ENCODE measurements at regions not wholly inside any gene's neighbourhood (a gene's known extent, or its start where the extent isn't known, plus 50 kb on each side); places are given as distances from the start of the nearest gene placed in this dataset.

DNA sequence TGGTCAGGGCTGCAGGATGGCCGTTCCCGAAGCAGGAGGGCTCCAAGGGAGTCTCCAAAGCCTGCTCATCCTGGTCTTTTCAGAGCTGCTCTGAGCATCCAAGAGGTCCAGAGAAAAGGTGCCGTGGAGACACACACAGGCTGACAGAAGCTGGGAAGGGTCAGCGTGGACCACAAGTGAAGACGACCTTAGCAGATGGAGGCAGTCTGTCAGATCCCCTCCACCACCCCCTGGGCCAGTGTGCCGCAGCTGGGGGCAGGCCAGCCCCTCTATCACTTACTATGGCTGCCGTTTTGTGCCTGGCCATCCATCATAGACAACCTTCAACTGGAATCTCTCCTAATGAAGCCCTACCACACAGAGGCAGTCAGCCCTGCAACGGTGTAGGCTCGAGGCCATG is 335.1 kb upstream of the RGMA start:
- intact Hi-C loops (cut with DNase I; ENCODE audit: low total_unique reads): no loop called here
- no peak for TF ChIP-seq POLR2AphosphoS5 (IDR thresholded peaks at IDR 0.05)
- TF ChIP-seq, protein P1, sequence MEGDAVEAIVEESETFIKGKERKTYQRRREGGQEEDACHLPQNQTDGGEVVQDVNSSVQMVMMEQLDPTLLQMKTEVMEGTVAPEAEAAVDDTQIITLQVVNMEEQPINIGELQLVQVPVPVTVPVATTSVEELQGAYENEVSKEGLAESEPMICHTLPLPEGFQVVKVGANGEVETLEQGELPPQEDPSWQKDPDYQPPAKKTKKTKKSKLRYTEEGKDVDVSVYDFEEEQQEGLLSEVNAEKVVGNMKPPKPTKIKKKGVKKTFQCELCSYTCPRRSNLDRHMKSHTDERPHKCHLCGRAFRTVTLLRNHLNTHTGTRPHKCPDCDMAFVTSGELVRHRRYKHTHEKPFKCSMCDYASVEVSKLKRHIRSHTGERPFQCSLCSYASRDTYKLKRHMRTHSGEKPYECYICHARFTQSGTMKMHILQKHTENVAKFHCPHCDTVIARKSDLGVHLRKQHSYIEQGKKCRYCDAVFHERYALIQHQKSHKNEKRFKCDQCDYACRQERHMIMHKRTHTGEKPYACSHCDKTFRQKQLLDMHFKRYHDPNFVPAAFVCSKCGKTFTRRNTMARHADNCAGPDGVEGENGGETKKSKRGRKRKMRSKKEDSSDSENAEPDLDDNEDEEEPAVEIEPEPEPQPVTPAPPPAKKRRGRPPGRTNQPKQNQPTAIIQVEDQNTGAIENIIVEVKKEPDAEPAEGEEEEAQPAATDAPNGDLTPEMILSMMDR (IDR thresholded peaks at IDR 0.05): no peak
- TF ChIP-seq POLR2A (IDR thresholded peaks at IDR 0.05): no peak
- no peaks in the 10 kb centered on the region for H3K9me3 ChIP-seq
- no peak overlapping the region for H3K27ac ChIP-seq
- no peak overlapping the region for H3K4me3 ChIP-seq
- H3K36me3 ChIP-seq: no peaks in the 10 kb centered on the region
- no peak for DNase-seq (ENCODE audit: low spot score in 2 of 2)
- H3K4me1 ChIP-seq: no peaks in the 10 kb centered on the region
- no peaks in the 10 kb centered on the region for H3K27me3 ChIP-seq

DNA sequence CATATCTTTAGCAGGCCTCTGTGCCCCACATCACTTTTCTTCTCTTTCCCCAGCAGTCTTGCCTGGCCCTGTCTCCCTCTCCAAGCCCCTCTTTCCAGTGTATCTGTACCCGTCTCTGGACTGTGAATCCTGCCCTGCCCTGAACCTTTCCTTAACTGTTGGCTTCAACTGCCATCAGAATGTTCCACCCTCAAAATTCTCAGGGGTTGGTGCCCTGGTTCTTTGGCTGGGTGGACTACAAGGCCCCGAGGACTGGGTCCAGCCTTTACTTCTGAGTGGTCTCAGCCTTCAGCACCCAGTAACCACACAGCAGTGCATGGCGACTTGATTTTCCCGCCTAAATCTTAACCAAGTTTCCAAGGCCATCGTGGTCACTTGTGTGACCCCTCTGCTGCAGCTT is 333.5 kb upstream of the RGMA start:
- H3K4me1 ChIP-seq: no peaks in the 10 kb centered on the region
- TF ChIP-seq, protein P1 (IDR thresholded peaks at IDR 0.05): no peak
- TF ChIP-seq POLR2A (IDR thresholded peaks at IDR 0.05): no peak
- TF ChIP-seq POLR2AphosphoS5 (IDR thresholded peaks at IDR 0.05): no peak
- H3K27me3 ChIP-seq: no peaks in the 10 kb centered on the region
- no peak for DNase-seq (ENCODE audit: low spot score in 2 of 2)
- no peak overlapping the region for H3K27ac ChIP-seq
- H3K9me3 ChIP-seq: no peaks in the 10 kb centered on the region
- no peak overlapping the region for H3K4me3 ChIP-seq
- no peaks in the 10 kb centered on the region for H3K36me3 ChIP-seq
- intact Hi-C loops (cut with DNase I; ENCODE audit: low total_unique reads): no loop called here

DNA sequence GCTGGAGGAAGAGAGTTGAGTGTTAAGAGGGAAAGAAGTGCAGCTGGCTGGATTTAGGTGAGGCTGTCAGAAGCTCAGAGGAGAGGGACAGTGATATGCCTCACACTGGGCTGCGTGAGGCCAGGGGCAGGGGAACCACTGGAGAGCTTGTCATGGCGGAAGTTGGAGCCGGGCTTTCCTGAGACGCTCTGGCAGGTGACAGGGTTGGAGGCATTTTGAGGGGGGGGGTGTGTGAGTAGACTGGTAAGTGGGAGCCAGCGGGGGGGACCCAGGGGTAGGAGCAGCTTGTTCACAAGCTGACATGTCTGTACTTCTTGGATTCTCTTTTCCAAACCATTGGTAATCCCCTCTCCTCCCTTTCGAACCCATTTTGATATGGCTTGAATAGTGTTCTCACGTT is 331.5 kb upstream of the RGMA start:
- TF ChIP-seq POLR2AphosphoS5 (IDR thresholded peaks at IDR 0.05): no peak
- TF ChIP-seq, protein P1 (IDR thresholded peaks at IDR 0.05): no peak
- TF ChIP-seq POLR2A (IDR thresholded peaks at IDR 0.05): no peak
- Histone ChIP-seq H3K27me3 (no peaks in the 10 kb centered on the region), H3K36me3 (no peaks in the 10 kb centered on the region), H3K4me3 (no peak overlapping the region), H3K4me1 (no peaks in the 10 kb centered on the region), H3K9me3 (no peaks in the 10 kb centered on the region), H3K27ac (no peak overlapping the region)
- DNase-seq (ENCODE audit: low spot score in 2 of 2): no peak
- intact Hi-C loops (cut with DNase I; ENCODE audit: low total_unique reads): no loop called here

DNA sequence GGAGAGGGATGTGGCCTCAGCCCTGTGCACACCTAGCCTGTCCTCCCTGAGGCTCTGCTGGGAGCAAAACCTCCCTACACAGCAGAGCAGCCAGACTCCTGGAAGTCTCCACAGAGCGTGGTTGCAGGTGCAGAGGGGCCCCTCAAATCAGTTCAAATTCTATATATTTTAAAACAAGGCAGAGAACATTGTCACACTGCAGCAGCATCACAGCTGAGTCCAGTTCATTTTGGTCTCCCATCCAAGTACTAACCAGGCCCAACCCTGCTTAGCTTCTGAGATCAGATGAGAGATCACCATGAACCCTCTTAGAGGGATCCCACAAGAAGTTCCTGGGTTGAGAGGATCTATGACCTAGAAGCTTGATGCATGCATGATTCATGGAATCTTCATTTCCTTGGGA is 331.0 kb upstream of the RGMA start:
- TF ChIP-seq POLR2AphosphoS5 (IDR thresholded peaks at IDR 0.05) (no peak), POLR2A (IDR thresholded peaks at IDR 0.05) (no peak)
- TF ChIP-seq, protein P1 (IDR thresholded peaks at IDR 0.05): no peak
- no peak for DNase-seq (ENCODE audit: low spot score in 2 of 2)
- H3K27me3 ChIP-seq: no peaks in the 10 kb centered on the region
- intact Hi-C loops (cut with DNase I; ENCODE audit: low total_unique reads): no loop called here
- H3K36me3 ChIP-seq: no peaks in the 10 kb centered on the region
- no peak overlapping the region for H3K4me3 ChIP-seq
- H3K4me1 ChIP-seq: no peaks in the 10 kb centered on the region
- no peaks in the 10 kb centered on the region for H3K9me3 ChIP-seq
- H3K27ac ChIP-seq: no peak overlapping the region

DNA sequence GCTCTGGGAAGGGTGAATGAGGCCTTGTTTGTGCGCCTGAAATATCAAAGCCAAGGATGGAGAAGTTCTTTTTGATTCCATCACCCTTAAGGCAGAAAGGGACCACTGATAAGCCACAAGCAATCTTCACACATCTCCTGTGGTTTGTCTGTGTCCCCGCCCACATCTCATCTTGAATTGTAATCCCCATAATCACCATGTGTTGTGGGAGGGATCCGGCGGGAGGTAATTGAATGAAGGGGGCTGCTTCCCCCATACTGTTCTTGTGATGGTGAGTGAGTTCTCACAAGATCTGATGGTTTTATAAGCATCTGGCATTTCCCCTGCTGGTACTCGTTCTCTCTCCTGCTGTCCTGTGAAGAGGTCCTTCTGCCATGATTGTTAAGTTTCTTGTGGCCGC is 329.6 kb upstream of the RGMA start:
- H3K27ac ChIP-seq: no peak overlapping the region
- no peak overlapping the region for H3K4me3 ChIP-seq
- H3K27me3 ChIP-seq: no peaks in the 10 kb centered on the region
- H3K36me3 ChIP-seq: no peaks in the 10 kb centered on the region
- no peaks in the 10 kb centered on the region for H3K4me1 ChIP-seq
- TF ChIP-seq POLR2A (IDR thresholded peaks at IDR 0.05) (no peak), POLR2AphosphoS5 (IDR thresholded peaks at IDR 0.05) (no peak)
- TF ChIP-seq, protein P1 (IDR thresholded peaks at IDR 0.05): no peak
- no peaks in the 10 kb centered on the region for H3K9me3 ChIP-seq
- DNase-seq (ENCODE audit: low spot score in 2 of 2): no peak
- intact Hi-C loops (cut with DNase I; ENCODE audit: low total_unique reads): no loop called here
